WTC11 (cell line): ENCODE measurements at regions not wholly inside any gene's neighbourhood (a gene's known extent, or its start where the extent isn't known, plus 50 kb on each side); places are given as distances from the start of the nearest gene placed in this dataset.

ENCODE experiments used
- ATF6 ChIP-seq: sonication (generic); formaldehyde crosslinking; IDR thresholded peaks from 2 replicates; pipeline ENCODE4 v1.8.1; 2023; ENCODE audit warnings: mild to moderate bottlenecking, missing genetic modification reagents
- CREB1 ChIP-seq: sonication (generic); formaldehyde crosslinking; IDR thresholded peaks from 2 replicates; pipeline ENCODE4 v1.8.0; 2023; ENCODE audit warnings: mild to moderate bottlenecking, missing genetic modification reagents
- CTCF ChIP-seq: fragments of 200-600 bp; IDR thresholded peaks from 2 replicates; pipeline ENCODE4 v1.8.0; 2022; ENCODE audit warnings: antibody characterized with exemption
- JAZF1 ChIP-seq: fragments of 250-450 bp; sonication (Bioruptor Pico); IDR thresholded peaks from 2 replicates; pipeline ENCODE4 v1.9.0; 2021; ENCODE audit warnings: moderate library complexity, mild to moderate bottlenecking, inconsistent platforms
- NFATC4 ChIP-seq: fragments of 250-450 bp; sonication (Bioruptor Pico); IDR thresholded peaks from 2 replicates; pipeline ENCODE4 v1.9.0; 2021; ENCODE audit warnings: mild to moderate bottlenecking
- USF2 ChIP-seq: sonication (generic); formaldehyde crosslinking; IDR thresholded peaks from 2 replicates; pipeline ENCODE4 v1.8.1; 2023; ENCODE audit warnings: mild to moderate bottlenecking, missing genetic modification reagents, moderate library complexity
- TF ChIP-seq, protein P1 (sequence below): sonication (generic); formaldehyde crosslinking; IDR thresholded peaks from 2 replicates; pipeline ENCODE4 v1.8.1; 2022; ENCODE audit warnings: mild to moderate bottlenecking, moderate library complexity, missing genetic modification reagents

- TF ChIP-seq ATF6 (CRISPR knock-in tag) (no peak), CTCF (no peak), USF2 (no peak), JAZF1 (CRISPR knock-in tag) (no peak), CREB1 (CRISPR knock-in tag) (no peak), NFATC4 (CRISPR knock-in tag) (no peak)
- TF ChIP-seq, protein P1, sequence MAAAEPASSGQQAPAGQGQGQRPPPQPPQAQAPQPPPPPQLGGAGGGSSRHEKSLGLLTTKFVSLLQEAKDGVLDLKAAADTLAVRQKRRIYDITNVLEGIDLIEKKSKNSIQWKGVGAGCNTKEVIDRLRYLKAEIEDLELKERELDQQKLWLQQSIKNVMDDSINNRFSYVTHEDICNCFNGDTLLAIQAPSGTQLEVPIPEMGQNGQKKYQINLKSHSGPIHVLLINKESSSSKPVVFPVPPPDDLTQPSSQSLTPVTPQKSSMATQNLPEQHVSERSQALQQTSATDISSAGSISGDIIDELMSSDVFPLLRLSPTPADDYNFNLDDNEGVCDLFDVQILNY (CRISPR knock-in tag) = no peak
Measured at GRCh38 chr4:123200051-123200940, 196.3 kb upstream of the SPRY1 start.
